GM23248 (cell line): ENCODE measurements at regions not wholly inside any gene's neighbourhood (a gene's known extent, or its start where the extent isn't known, plus 50 kb on each side); places are given as distances from the start of the nearest gene placed in this dataset.

Experiments
- DNase-seq: peaks from one replicate; pipeline ENCODE4 v3.0.0-alpha.2; 2015
- H2AFZ ChIP-seq: fragments of 200-600 bp; sonication (generic); 2 replicates; pipeline ENCODE4 v1.6.1; 2016; ENCODE audit warnings: antibody characterized with exemption
- H3F3A ChIP-seq: fragments of 200-600 bp; sonication (generic); 2 replicates; pipeline ENCODE4 v1.6.1; 2016; ENCODE audit warnings: mild to moderate bottlenecking, antibody characterized with exemption, mixed run types; ENCODE audit not compliant: insufficient read depth
- H3K27ac ChIP-seq: fragments of 200-600 bp; sonication (generic); 2 replicates; pipeline ENCODE4 v1.5.1; 2016; ENCODE audit warnings: mild to moderate bottlenecking
- H3K27me3 ChIP-seq: fragments of 200-600 bp; sonication (generic); replicated peaks from 2 replicates; pipeline ENCODE4 v1.6.1; 2016; ENCODE audit warnings: mild to moderate bottlenecking; ENCODE audit not compliant: insufficient read depth
- H3K36me3 ChIP-seq: fragments of 200-600 bp; sonication (generic); 2 replicates; pipeline ENCODE4 v1.6.1; 2016; ENCODE audit warnings: low read depth, mild to moderate bottlenecking
- H3K4me1 ChIP-seq: fragments of 200-600 bp; sonication (generic); 2 replicates; pipeline ENCODE4 v1.6.1; 2016; ENCODE audit warnings: mild to moderate bottlenecking; ENCODE audit not compliant: insufficient read depth
- H3K4me2 ChIP-seq: fragments of 200-600 bp; sonication (generic); one replicate; pipeline ENCODE4 v1.6.1; 2016; ENCODE audit warnings: mild to moderate bottlenecking; ENCODE audit not compliant: unreplicated experiment
- H3K4me3 ChIP-seq: fragments of 200-600 bp; sonication (generic); 2 replicates; pipeline ENCODE4 v1.5.1; 2016; ENCODE audit warnings: mild to moderate bottlenecking
- H3K79me2 ChIP-seq: fragments of 200-600 bp; sonication (generic); 2 replicates; pipeline ENCODE4 v1.6.1; 2016; ENCODE audit warnings: mild to moderate bottlenecking; ENCODE audit not compliant: insufficient read depth
- H3K9ac ChIP-seq: fragments of 200-600 bp; sonication (generic); 2 replicates; pipeline ENCODE4 v1.6.1; 2016; ENCODE audit warnings: mild to moderate bottlenecking
- H3K9me2 ChIP-seq: fragments of 200-600 bp; sonication (generic); 2 replicates; pipeline ENCODE4 v1.6.1; 2016; ENCODE audit warnings: mixed run types, mild to moderate bottlenecking, moderate library complexity; ENCODE audit not compliant: insufficient read depth
- H3K9me3 ChIP-seq: fragments of 200-600 bp; sonication (generic); one replicate; pipeline ENCODE4 v1.6.1; 2017; ENCODE audit warnings: low read depth
- H4K20me1 ChIP-seq: fragments of 200-600 bp; sonication (generic); 2 replicates; pipeline ENCODE4 v1.6.0; 2016; ENCODE audit not compliant: insufficient read depth
- EZH2 ChIP-seq: fragments of 200-600 bp; sonication (generic); IDR thresholded peaks from 2 replicates; pipeline ENCODE4 v1.6.1; 2018; ENCODE audit warnings: antibody characterized with exemption, mild to moderate bottlenecking; ENCODE audit not compliant: insufficient read depth, poor library complexity, severe bottlenecking
- EZH2phosphoT487 ChIP-seq: fragments of 200-600 bp; sonication (generic); IDR thresholded peaks from 2 replicates; pipeline ENCODE4 v1.6.1; 2018; ENCODE audit warnings: antibody characterized with exemption, moderate library complexity, mild to moderate bottlenecking, low read depth; ENCODE audit not compliant: insufficient read depth
- WGBS, 2 experiments: methylation state at CpG; one replicate each; pipeline ENCODE4 v1.1.6; 2015 to 2017; ENCODE audit warnings: low lambda C conversion rate in 2 of 2, low coverage in 1 of 2; ENCODE audit errors: missing lambda C conversion rate in 2 of 2; 5-methylcytosine and 5-hydroxymethylcytosine counted together
- in situ Hi-C: fragments of 300-500 bp; cut with MboI; formaldehyde crosslinking; loops from 2 replicates; pipeline ENCODE4 v1.15.0; 2020

- H2AFZ ChIP-seq: no peak overlapping the region
- no peak overlapping the region for H3K27ac ChIP-seq
- no peaks in the 10 kb centered on the region for H4K20me1 ChIP-seq
- no peak overlapping the region for H3K4me3 ChIP-seq
- DNase-seq: peak; percentile 30
- TF ChIP-seq EZH2 (no peak), EZH2phosphoT487 (no peak)
- H3K9me2 ChIP-seq: no peaks in the 10 kb centered on the region
- no peaks in the 10 kb centered on the region for H3K4me1 ChIP-seq
- no peaks in the 10 kb centered on the region for H3K79me2 ChIP-seq
- no peak overlapping the region for H3K9ac ChIP-seq
- in situ Hi-C loops: no loop called here
- H3K4me2 ChIP-seq: no peak overlapping the region
- peaks cover 7% of the 10 kb centered on the region for H3K27me3 ChIP-seq
- no peaks in the 10 kb centered on the region for H3K9me3 ChIP-seq
- H3K36me3 ChIP-seq: no peaks in the 10 kb centered on the region
- H3F3A ChIP-seq: no peaks in the 10 kb centered on the region
- WGBS, 2 experiments: 76 to 84% methylated on average over 9 of the region's 9 CpGs
Measured at GRCh38 chr3:14273901-14274611, 95.4 kb downstream of the LSM3 start.

GRCh38 chr3:14274612-14274936 lies 96.0 kb downstream of the LSM3 start:
- Histone ChIP-seq H3K4me3 (no peak overlapping the region), H3K36me3 (no peaks in the 10 kb centered on the region), H3K27me3 (peaks cover 7% of the 10 kb centered on the region), H3K79me2 (no peaks in the 10 kb centered on the region), H3K27ac (no peak overlapping the region), H3K9me2 (no peaks in the 10 kb centered on the region), H3F3A (no peaks in the 10 kb centered on the region), H3K9me3 (no peaks in the 10 kb centered on the region), H4K20me1 (no peaks in the 10 kb centered on the region), H2AFZ (no peak overlapping the region), H3K9ac (no peak overlapping the region), H3K4me2 (no peak overlapping the region), H3K4me1 (no peaks in the 10 kb centered on the region)
- no peak for DNase-seq
- in situ Hi-C loops: no loop called here
- TF ChIP-seq EZH2: no peak
- TF ChIP-seq EZH2phosphoT487: no peak
- 70 to 79% methylated on average over 6 of the region's 6 CpGs for WGBS, 2 experiments

GRCh38 chr3:14274999-14275961 lies 96.7 kb downstream of the LSM3 start:
- in situ Hi-C loops: no loop called here
- Histone ChIP-seq H3K4me1 (no peaks in the 10 kb centered on the region), H4K20me1 (no peaks in the 10 kb centered on the region), H3K9me3 (no peaks in the 10 kb centered on the region), H3K9ac (no peak overlapping the region), H3K79me2 (no peaks in the 10 kb centered on the region), H3K4me2 (no peak overlapping the region), H2AFZ (no peak overlapping the region), H3K27ac (no peak overlapping the region), H3F3A (no peaks in the 10 kb centered on the region), H3K9me2 (no peaks in the 10 kb centered on the region), H3K4me3 (no peak overlapping the region), H3K36me3 (no peaks in the 10 kb centered on the region), H3K27me3 (peaks cover 3% of the 10 kb centered on the region)
- no peak for DNase-seq
- TF ChIP-seq EZH2phosphoT487 (no peak), EZH2 (no peak)
- 69 to 71% methylated on average over 8 of the region's 8 CpGs for WGBS, 2 experiments

GRCh38 chr3:14275962-14276909 lies 97.6 kb downstream of the LSM3 start:
- H3F3A ChIP-seq: no peaks in the 10 kb centered on the region
- H3K4me3 ChIP-seq: no peak overlapping the region
- no peaks in the 10 kb centered on the region for H3K9me3 ChIP-seq
- peak; percentile 26 for DNase-seq
- no peaks in the 10 kb centered on the region for H4K20me1 ChIP-seq
- no peaks in the 10 kb centered on the region for H3K79me2 ChIP-seq
- H3K27me3 ChIP-seq: no peaks in the 10 kb centered on the region
- WGBS, 2 experiments: 64 to 67% methylated on average over 10 to 12 of the region's 12 CpGs
- in situ Hi-C loops: no loop called here
- no peak for TF ChIP-seq EZH2phosphoT487
- TF ChIP-seq EZH2: no peak
- H2AFZ ChIP-seq: no peak overlapping the region
- H3K4me2 ChIP-seq: no peak overlapping the region
- H3K27ac ChIP-seq: no peak overlapping the region
- no peak overlapping the region for H3K9ac ChIP-seq
- H3K9me2 ChIP-seq: no peaks in the 10 kb centered on the region
- no peaks in the 10 kb centered on the region for H3K36me3 ChIP-seq
- H3K4me1 ChIP-seq: no peaks in the 10 kb centered on the region
